Fibroblast of the aortic adventitia (primary cell): ENCODE measurements at regions not wholly inside any gene's neighbourhood (a gene's known extent, or its start where the extent isn't known, plus 50 kb on each side); places are given as distances from the start of the nearest gene placed in this dataset. TPM values are rescaled to one million over a fixed set of nuclear protein-coding genes. Genes with fewer than 3 reads are reported as not detected.
"Not testable (repeated sequence)": the region's sequence is repeated elsewhere in the genome, so short reads cannot be mapped to it uniquely, and the experiment has no call there.

Experiments used
- DNase-seq: peaks from one replicate; pipeline ENCODE4 v3.0.0-alpha.2; 2010; ENCODE audit warnings: low read depth
- H3K4me3 ChIP-seq: 2 replicates; pipeline ENCODE4 v1.5.1; 2011; ENCODE audit warnings: low read depth, mild to moderate bottlenecking, control low read depth, low read length, moderate library complexity
- CTCF ChIP-seq: IDR thresholded peaks from 2 replicates; pipeline ENCODE4 v1.5.1; 2011; ENCODE audit warnings: mild to moderate bottlenecking, low read length, control low read depth, inconsistent platforms; ENCODE audit not compliant: insufficient read depth
- small RNA-seq: library from RNA; depleted of rRNA; stranded (forward); fragments of <200 nt; gene quantifications from one replicate; pipeline ENCODE3, GENCODE V24; 2012

GRCh38 chr16:5159537-5159936 is 61.9 kb upstream of the EEF2KMT start:
- DNase-seq, H3K4me3 ChIP-seq: not testable (repeated sequence)

GRCh38 chr16:5158494-5158893 is 60.9 kb upstream of the EEF2KMT start:
- no peak for TF ChIP-seq CTCF
- no peak overlapping the region for H3K4me3 ChIP-seq
- no peak for DNase-seq

- not testable (repeated sequence) for H3K4me3 ChIP-seq, DNase-seq
Measured at GRCh38 chr16:5156486-5156885, 58.9 kb upstream of the EEF2KMT start.

- DNase-seq, H3K4me3 ChIP-seq: not testable (repeated sequence)
Measured at GRCh38 chr16:5154006-5154405, 56.4 kb upstream of the EEF2KMT start.

GRCh38 chr16:5151409-5151808 is 53.8 kb upstream of the EEF2KMT start:
- DNase-seq, H3K4me3 ChIP-seq: not testable (repeated sequence)

Small RNA genes lying in the stretch of these regions (small RNA-seq; reads per million reads assigned to genes)
- not detected for gene AC007012.1
- gene MIR8065: not detected
- not detected for gene RNU6-328P
- not detected for gene RNU6-457P
- gene RNU7-99P: not detected
- not detected for gene SNRPCP20
